GM12878 (cell line): ENCODE measurements at regions not wholly inside any gene's neighbourhood (a gene's known extent, or its start where the extent isn't known, plus 50 kb on each side); places are given as distances from the start of the nearest gene placed in this dataset.

ENCODE experiments used
- ATAC-seq: fragments of 200-7000 bp; cut with Tn5 transposase; 3 replicates; pipeline ENCODE4 v1.9.1; 2020; ENCODE audit warnings: mild to moderate bottlenecking, moderate library complexity
- BruUV-seq: library from RNA; stranded (reverse); fragments of 400-500 nt; replicated peaks from 2 replicates; lab custom pipeline; 2021; lab: Mats Ljungman, UMichigan
- CTCF ChIA-PET: fragments of 300-600 bp; sonication (Branson Sonifier 250); formaldehyde crosslinking; extraction: SDS; loops from one replicate; lab custom pipeline; 2021; ENCODE audit warnings: inconsistent platforms; lab: Yijun Ruan, JAX
- POLR2A ChIA-PET: fragments of 350-600 bp; formaldehyde crosslinking; extraction: SDS; loops from one replicate; lab custom pipeline; 2021; ENCODE audit warnings: inconsistent platforms; lab: Charles Lee
- RAD21 ChIA-PET: fragments of 300-600 bp; sonication (Branson Sonifier 250); formaldehyde crosslinking; loops from one replicate; lab custom pipeline; 2023; ENCODE audit warnings: antibody characterized with exemption; ENCODE audit not compliant: unreplicated experiment; lab: Charles Lee
- SMC1A ChIA-PET: fragments of 300-600 bp; sonication (Branson Sonifier 250); formaldehyde crosslinking; loops from one replicate; lab custom pipeline; 2023; ENCODE audit not compliant: unreplicated experiment, uncharacterized antibody; lab: Charles Lee
- DNase-seq: peaks from one replicate; pipeline ENCODE4 v3.0.0-alpha.2; 2011; ENCODE audit warnings: low read depth, low spot score
- FAIRE-seq: peaks from 3 replicates; lab custom pipeline; 2011; peaks lifted over from hg19 to GRCh38; lab: Jason Lieb, UNC
- H2AFZ ChIP-seq: 2 replicates; pipeline ENCODE4 v1.6.0; 2011; ENCODE audit warnings: low read depth, low read length, control low read depth; ENCODE audit not compliant: control insufficient read depth
- H3K27ac ChIP-seq: 2 replicates; pipeline ENCODE4 v1.5.1; 2011; ENCODE audit warnings: control low read depth; ENCODE audit not compliant: control insufficient read depth, insufficient read depth
- H3K27me3 ChIP-seq, 2 experiments: replicated peaks in 1 of 2; 2 replicates each; pipeline versions ENCODE4 v1.6.0 to v1.6.1; 2011; ENCODE audit warnings: low read length in 1 of 2; ENCODE audit not compliant: control insufficient read depth in 2 of 2, insufficient read depth in 2 of 2
- H3K36me3 ChIP-seq, 2 experiments: 2 replicates each; pipeline ENCODE4 v1.5.1; 2011; ENCODE audit warnings: low read length in 1 of 2; ENCODE audit not compliant: control insufficient read depth in 2 of 2, insufficient read depth in 2 of 2
- H3K4me1 ChIP-seq: 2 replicates; pipeline ENCODE4 v1.6.1; 2011; ENCODE audit warnings: mild to moderate bottlenecking, low read length, moderate library complexity, mixed read lengths; ENCODE audit not compliant: control insufficient read depth, insufficient read depth
- H3K4me2 ChIP-seq: 2 replicates; pipeline ENCODE4 v1.6.0; 2011; ENCODE audit warnings: control low read depth; ENCODE audit not compliant: control insufficient read depth, insufficient read depth
- H3K4me3 ChIP-seq: fragments of 200-600 bp; sonication (generic); 2 replicates; pipeline ENCODE4 v1.5.1; 2016
- H3K79me2 ChIP-seq: 2 replicates; pipeline ENCODE4 v1.6.0; 2011; ENCODE audit warnings: low read length; ENCODE audit not compliant: control insufficient read depth, insufficient read depth
- H3K9ac ChIP-seq: 2 replicates; pipeline ENCODE4 v1.8.0; 2011; ENCODE audit warnings: low read length, control low read depth, mixed read lengths; ENCODE audit not compliant: control insufficient read depth, insufficient read depth
- H3K9me3 ChIP-seq: replicated peaks from 3 replicates; pipeline ENCODE4 v1.5.1; 2011; ENCODE audit warnings: mild to moderate bottlenecking, low read length; ENCODE audit not compliant: control insufficient read depth, insufficient read depth
- H4K20me1 ChIP-seq: 2 replicates; pipeline ENCODE4 v1.6.0; 2011; ENCODE audit not compliant: control insufficient read depth, insufficient read depth
- BACH1 ChIP-seq: fragments of 450-650 bp; IDR thresholded peaks from 2 replicates; pipeline ENCODE4 v1.6.1; 2017; ENCODE audit warnings: mild to moderate bottlenecking, borderline replicate concordance
- BCL3 ChIP-seq: IDR thresholded peaks from 2 replicates; pipeline ENCODE4 v1.6.1; 2011; ENCODE audit warnings: borderline replicate concordance, low read depth, mild to moderate bottlenecking, moderate library complexity, low read length; ENCODE audit not compliant: insufficient read depth, poor library complexity, severe bottlenecking
- CREM ChIP-seq: IDR thresholded peaks from 2 replicates; pipeline ENCODE4 v1.6.1; 2014; ENCODE audit warnings: antibody characterized with exemption, low read depth
- FOS ChIP-seq: IDR thresholded peaks from 3 replicates; pipeline ENCODE4 v1.6.1; 2011; ENCODE audit warnings: borderline replicate concordance; ENCODE audit not compliant: insufficient read length; ENCODE audit errors: extremely low read depth
- FOXK2 ChIP-seq: fragments of 450-650 bp; IDR thresholded peaks from 2 replicates; pipeline ENCODE4 v1.6.1; 2017; ENCODE audit warnings: mild to moderate bottlenecking, moderate library complexity
- SMAD1 ChIP-seq: fragments of 450-650 bp; IDR thresholded peaks from 2 replicates; pipeline ENCODE4 v1.6.1; 2018; ENCODE audit warnings: mild to moderate bottlenecking, low read depth; ENCODE audit not compliant: partially characterized antibody
- SUPT20H ChIP-seq: IDR thresholded peaks from 2 replicates; pipeline ENCODE4 v1.6.1; 2011; ENCODE audit warnings: low read depth, mild to moderate bottlenecking, low read length, moderate library complexity, borderline replicate concordance; ENCODE audit not compliant: control insufficient read depth
- USF1 ChIP-seq: IDR thresholded peaks from 2 replicates; pipeline ENCODE4 v1.6.1; 2011; ENCODE audit warnings: borderline replicate concordance, low read depth, mild to moderate bottlenecking, moderate library complexity, mixed read lengths, low read length; ENCODE audit not compliant: insufficient read depth; ENCODE audit errors: extremely low read length
- WGBS: methylation state at CpG from one replicate; pipeline ENCODE4 v1.1.6; 2016; ENCODE audit warnings: low lambda C conversion rate; ENCODE audit not compliant: insufficient replicate concordance, insufficient coverage; ENCODE audit errors: missing lambda C conversion rate; 5-methylcytosine and 5-hydroxymethylcytosine counted together
- in situ Hi-C: fragments of 300-500 bp; cut with MboI; formaldehyde crosslinking; loops from 9 replicates; pipeline ENCODE4 v1.14.3; 2018; ENCODE audit warnings: mixed read lengths
- intact Hi-C: fragments of 100-400 bp; cut with micrococcal nuclease; formaldehyde crosslinking; loops from one replicate; pipeline ENCODE4 v1.14.2; 2022; ENCODE audit not compliant: unreplicated experiment

DNA sequence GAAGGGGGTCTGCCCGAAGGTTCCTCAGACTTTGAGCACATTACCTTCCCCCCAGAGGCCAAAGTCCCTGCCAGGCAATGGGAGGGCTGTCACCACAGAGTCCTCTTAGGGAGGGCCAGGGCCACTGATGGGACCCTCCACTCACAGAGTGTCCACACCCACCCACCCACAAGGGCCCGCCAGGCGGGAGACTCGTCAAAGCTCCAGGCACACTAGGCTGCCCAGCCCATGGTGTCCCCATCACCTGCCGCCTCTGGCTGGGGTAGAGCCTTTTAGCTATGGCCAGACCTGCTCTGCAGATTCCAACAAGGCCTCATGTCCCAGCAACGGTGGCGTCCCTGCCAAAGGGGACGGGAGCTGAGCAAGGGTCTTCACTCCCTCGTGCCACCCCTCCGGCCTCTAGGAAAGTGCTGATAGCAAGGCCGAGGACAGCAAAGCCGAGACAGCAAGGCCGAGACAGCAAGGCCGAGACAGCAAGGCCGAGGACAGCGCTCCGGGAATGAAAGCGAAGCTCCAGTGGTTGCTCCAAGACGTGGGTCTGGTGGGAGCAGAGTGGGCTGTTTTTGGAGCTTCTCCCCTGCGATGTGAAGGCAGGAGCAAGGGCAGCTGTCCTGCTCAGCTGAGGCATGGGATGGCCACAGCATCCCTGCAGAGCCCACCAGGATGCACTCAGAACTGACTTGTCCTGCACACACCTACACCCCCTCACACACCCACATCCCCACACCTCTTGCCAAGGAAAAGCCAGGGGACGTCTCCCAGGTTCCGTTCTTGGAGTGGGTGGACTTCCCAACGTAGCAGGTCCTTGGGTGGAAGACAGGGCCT lies 123.4 kb downstream of the CRYAA start:
- Histone ChIP-seq H3K9ac (no peak overlapping the region), H4K20me1 (no peaks in the 10 kb centered on the region), H3K4me1 (peaks cover 8% of the 10 kb centered on the region), H3K27ac (no peak overlapping the region), H3K4me2 (no peak overlapping the region), H3K27me3 (peaks cover 1 to 6% of the 10 kb centered on the region in 2 experiments; a peak in 3 of 4 replicates), H3K79me2 (no peaks in the 10 kb centered on the region), H3K9me3 (peaks cover 5% of the 10 kb centered on the region; the same call in 2 of the 3 replicates), H3K36me3 (no peaks in the 10 kb centered on the region), H2AFZ (no peak overlapping the region), H3K4me3 (no peak overlapping the region)
- no peak for DNase-seq
- no peak for ATAC-seq
- intact Hi-C loops, result no loop called here
- ChIA-PET CTCF (no interaction called here), POLR2A (interaction anchor here (0.6 kb wide), 1 partner anchor 51 kb away, joined by 4 read pairs; no protein-coding TSS in a partner anchor), RAD21 (interaction anchor here (0.7 kb wide), 1 partner anchor 39 kb away, joined by 3 read pairs; no protein-coding TSS in a partner anchor), SMC1A (no interaction called here)
- WGBS, result 38% methylated on average over 23 of the region's 23 CpGs
- BruUV-seq, result no TSS peak
- in situ Hi-C loops, result no loop called here
- FAIRE-seq, result no peak
- TF ChIP-seq BCL3 (no peak), BACH1 (no peak), SMAD1 (no peak), FOS (no peak), FOXK2 (no peak), SUPT20H (no peak), USF1 (no peak), CREM (no peak)
